PC-3 (cell line): ENCODE measurements at regions not wholly inside any gene's neighbourhood (a gene's known extent, or its start where the extent isn't known, plus 50 kb on each side); places are given as distances from the start of the nearest gene placed in this dataset.

Experiments
- ATAC-seq: fragments of 200-7000 bp; cut with Tn5 transposase; 2 replicates; pipeline ENCODE4 v1.9.1; 2020; ENCODE audit warnings: mild to moderate bottlenecking, moderate library complexity
- BruUV-seq: library from RNA; stranded (reverse); fragments of 400-500 nt; replicated peaks from 2 replicates; lab custom pipeline; 2021; lab: Mats Ljungman, UMichigan
- CTCF ChIA-PET: fragments of 300-600 bp; sonication (Branson Sonifier 250); formaldehyde crosslinking; loops from one replicate; lab custom pipeline; 2022; ENCODE audit warnings: antibody characterized with exemption; lab: Charles Lee
- POLR2A ChIA-PET: fragments of 300-600 bp; sonication (Branson Sonifier 250); formaldehyde crosslinking; loops from one replicate; lab custom pipeline; 2022; ENCODE audit warnings: antibody characterized with exemption; ENCODE audit not compliant: unreplicated experiment; lab: Charles Lee
- DNase-seq: peaks from one replicate; pipeline ENCODE4 v3.0.0-alpha.2; 2015
- H2AFZ ChIP-seq: fragments of 300-600 bp; sonication (generic); 2 replicates; pipeline ENCODE4 v1.6.0; 2016; ENCODE audit warnings: antibody characterized with exemption, low read length
- H3F3A ChIP-seq: fragments of 300-600 bp; sonication (generic); one replicate; pipeline ENCODE4 v1.6.0; 2017; ENCODE audit warnings: antibody characterized with exemption, low read length, control low read depth, mild to moderate bottlenecking; ENCODE audit not compliant: unreplicated experiment
- H3K27ac ChIP-seq: fragments of 300-600 bp; sonication (generic); 2 replicates; pipeline ENCODE4 v1.5.1; 2016; ENCODE audit warnings: mild to moderate bottlenecking, low read length
- H3K27me3 ChIP-seq: fragments of 300-600 bp; sonication (generic); 2 replicates; pipeline ENCODE4 v1.6.1; 2016; ENCODE audit warnings: low read length, mixed read lengths
- H3K36me3 ChIP-seq: fragments of 300-600 bp; sonication (generic); 2 replicates; pipeline ENCODE4 v1.6.1; 2016; ENCODE audit warnings: low read depth, mixed run types, low read length, mixed read lengths
- H3K4me1 ChIP-seq: fragments of 300-600 bp; sonication (generic); 2 replicates; pipeline ENCODE4 v1.5.1; 2016; ENCODE audit warnings: low read length; ENCODE audit not compliant: insufficient read depth
- H3K4me2 ChIP-seq: fragments of 300-600 bp; sonication (generic); 2 replicates; pipeline ENCODE4 v1.6.0; 2016; ENCODE audit warnings: low read length
- H3K4me3 ChIP-seq: fragments of 300-600 bp; sonication (generic); 2 replicates; pipeline ENCODE4 v1.5.1; 2016; ENCODE audit warnings: mild to moderate bottlenecking, low read length, mixed read lengths
- H3K79me2 ChIP-seq: fragments of 300-600 bp; sonication (generic); 2 replicates; pipeline ENCODE4 v1.6.1; 2017; ENCODE audit warnings: low read length, mixed read lengths
- H3K9ac ChIP-seq: fragments of 300-600 bp; sonication (generic); 2 replicates; pipeline ENCODE4 v1.6.0; 2016; ENCODE audit warnings: mild to moderate bottlenecking, low read length
- H3K9me2 ChIP-seq: fragments of 300-600 bp; sonication (generic); replicated peaks from 2 replicates; pipeline ENCODE4 v1.6.1; 2016; ENCODE audit warnings: mixed run types, low read length, mixed read lengths
- H3K9me3 ChIP-seq: fragments of 300-600 bp; sonication (generic); 2 replicates; pipeline ENCODE4 v1.6.1; 2016; ENCODE audit warnings: low read length, mixed read lengths
- H4K20me1 ChIP-seq: fragments of 300-600 bp; sonication (generic); 2 replicates; pipeline ENCODE4 v1.6.1; 2016; ENCODE audit warnings: low read length, mixed read lengths
- CTCF ChIP-seq: fragments of 300-600 bp; sonication (generic); conservative IDR thresholded peaks from 2 replicates; pipeline ENCODE4 v1.5.1; 2017; ENCODE audit warnings: antibody characterized with exemption, low read depth, mild to moderate bottlenecking, low read length
- EZH2 ChIP-seq: fragments of 300-600 bp; sonication (generic); IDR thresholded peaks from one replicate; pipeline ENCODE4 v1.6.1; 2017; ENCODE audit warnings: antibody characterized with exemption, mild to moderate bottlenecking, low read length; ENCODE audit not compliant: unreplicated experiment
- EZH2phosphoT487 ChIP-seq: fragments of 300-600 bp; sonication (generic); IDR thresholded peaks from 2 replicates; pipeline ENCODE4 v1.6.1; 2018; ENCODE audit warnings: mild to moderate bottlenecking, antibody characterized with exemption, low read length, borderline replicate concordance
- intact Hi-C: fragments of 100-400 bp; cut with micrococcal nuclease; formaldehyde crosslinking; loops from 2 replicates; pipeline ENCODE4 v1.9.0; 2023

GRCh38 chr5:97266576-97266975 lies 83.5 kb upstream of the RIOK2 start:
- Histone ChIP-seq H3K27me3 (no peaks in the 10 kb centered on the region), H3F3A (no peaks in the 10 kb centered on the region), H3K27ac (no peak overlapping the region), H3K9me2 (no peaks in the 10 kb centered on the region), H3K36me3 (no peaks in the 10 kb centered on the region), H3K4me1 (no peaks in the 10 kb centered on the region), H2AFZ (no peak overlapping the region), H3K4me2 (no peak overlapping the region), H3K9ac (no peak overlapping the region), H4K20me1 (no peaks in the 10 kb centered on the region), H3K4me3 (no peak overlapping the region), H3K79me2 (no peaks in the 10 kb centered on the region), H3K9me3 (no peaks in the 10 kb centered on the region)
- BruUV-seq: no TSS peak
- no peak for ATAC-seq
- TF ChIP-seq EZH2 (no peak), CTCF (no peak), EZH2phosphoT487 (no peak)
- CTCF ChIA-PET: no interaction called here
- POLR2A ChIA-PET: no interaction called here
- DNase-seq: no peak
- intact Hi-C loops: no loop called here

- Histone ChIP-seq H3K27me3 (no peaks in the 10 kb centered on the region), H3K27ac (no peak overlapping the region), H3K9ac (no peak overlapping the region), H3K4me1 (no peaks in the 10 kb centered on the region), H3K79me2 (no peaks in the 10 kb centered on the region), H4K20me1 (no peaks in the 10 kb centered on the region), H2AFZ (no peak overlapping the region), H3K9me3 (no peaks in the 10 kb centered on the region), H3K4me2 (no peak overlapping the region), H3K9me2 (no peaks in the 10 kb centered on the region), H3F3A (no peaks in the 10 kb centered on the region), H3K36me3 (no peaks in the 10 kb centered on the region), H3K4me3 (no peak overlapping the region)
- DNase-seq (no peak), ATAC-seq (no peak)
- CTCF ChIA-PET: no interaction called here
- no TSS peak for BruUV-seq
- TF ChIP-seq EZH2: no peak
- TF ChIP-seq EZH2phosphoT487: no peak
- TF ChIP-seq CTCF: no peak
- intact Hi-C loops: no loop called here
- POLR2A ChIA-PET: no interaction called here
Observed at GRCh38 chr5:97267767-97268166, 84.7 kb upstream of the RIOK2 start.

- H3F3A ChIP-seq: no peaks in the 10 kb centered on the region
- H3K4me3 ChIP-seq: no peak overlapping the region
- no peaks in the 10 kb centered on the region for H4K20me1 ChIP-seq
- DNase-seq (no peak), ATAC-seq (no peak)
- no peak overlapping the region for H3K9ac ChIP-seq
- no peaks in the 10 kb centered on the region for H3K4me1 ChIP-seq
- CTCF ChIA-PET: no interaction called here
- no peaks in the 10 kb centered on the region for H3K79me2 ChIP-seq
- no peaks in the 10 kb centered on the region for H3K27me3 ChIP-seq
- TF ChIP-seq EZH2phosphoT487 (no peak), CTCF (no peak)
- no peak overlapping the region for H3K27ac ChIP-seq
- no peak overlapping the region for H2AFZ ChIP-seq
- no peaks in the 10 kb centered on the region for H3K36me3 ChIP-seq
- no peaks in the 10 kb centered on the region for H3K9me2 ChIP-seq
- no peak overlapping the region for H3K4me2 ChIP-seq
- intact Hi-C loops: no loop called here
- no peaks in the 10 kb centered on the region for H3K9me3 ChIP-seq
- POLR2A ChIA-PET: no interaction called here
- no TSS peak for BruUV-seq
Observed at GRCh38 chr5:97276474-97277120, 93.5 kb upstream of the RIOK2 start.
